DOHH2 (cell line): ENCODE measurements at regions not wholly inside any gene's neighbourhood (a gene's known extent, or its start where the extent isn't known, plus 50 kb on each side); places are given as distances from the start of the nearest gene placed in this dataset.

Experiments used
- CTCF ChIP-seq: fragments of 200-600 bp; sonication (generic); IDR thresholded peaks from one replicate; pipeline ENCODE4 v1.5.1; 2014; ENCODE audit warnings: antibody characterized with exemption, mild to moderate bottlenecking, low read depth, low read length; ENCODE audit not compliant: poor library complexity, severe bottlenecking
- EZH2phosphoT487 ChIP-seq: fragments of 200-600 bp; sonication (generic); IDR thresholded peaks from 2 replicates; pipeline ENCODE4 v1.6.1; 2017; ENCODE audit warnings: borderline replicate concordance, mild to moderate bottlenecking, antibody characterized with exemption, low read length, moderate library complexity, mixed read lengths

- TF ChIP-seq CTCF, result no peak
- TF ChIP-seq EZH2phosphoT487, result no peak
Measured at GRCh38 chr7:34317039-34317438, 341.0 kb upstream of the NPSR1 start.
